ENCODE measurements at regions not wholly inside any gene's neighbourhood (a gene's known extent, or its start where the extent isn't known, plus 50 kb on each side); places are given as distances from the start of the nearest gene placed in this dataset.

DNA sequence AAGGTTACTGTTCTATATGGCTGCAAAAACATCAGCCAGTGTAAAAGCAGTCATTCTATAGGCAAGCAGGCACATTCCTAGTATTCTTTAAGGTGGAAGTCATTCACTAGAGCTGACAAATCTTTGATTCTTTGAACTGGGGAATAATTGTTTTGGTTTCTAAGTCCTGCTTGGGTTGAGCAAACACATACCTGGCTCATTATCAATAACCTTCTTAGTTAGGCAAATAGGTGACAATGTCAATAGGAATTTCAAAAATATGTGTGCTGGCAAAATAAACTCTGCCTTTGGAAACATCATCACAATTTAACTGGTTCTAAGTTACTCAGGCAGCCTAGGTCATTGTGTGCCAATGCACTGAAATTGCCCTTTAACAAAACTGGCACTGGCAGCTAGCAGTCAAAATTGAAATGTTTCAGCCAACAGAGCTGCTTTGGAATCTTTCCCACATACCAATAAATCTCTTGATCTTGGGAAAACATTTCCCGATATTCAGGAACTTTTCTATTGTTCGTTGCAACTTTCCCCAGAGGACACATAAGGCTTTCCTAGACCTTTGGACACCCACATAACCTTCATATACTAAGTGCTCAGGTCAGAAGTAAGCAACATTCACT, 402.0 kb upstream of the MMADHC start:
- Mint-ChIP-seq H3K9me3 (ENCODE audit: low read depth) (no peaks in the 10 kb centered on the region), H3K36me3 (ENCODE audit: insufficient read depth) (no peaks in the 10 kb centered on the region), H3K27ac (peak overlapping the region; percentile 21), H3K4me3 (ENCODE audit: low read depth) (no peak overlapping the region), H3K4me1 (ENCODE audit: low read depth) (peaks cover 40% of the 10 kb centered on the region), H3K27me3 (no peaks in the 10 kb centered on the region)
- TF ChIP-seq, protein P1, sequence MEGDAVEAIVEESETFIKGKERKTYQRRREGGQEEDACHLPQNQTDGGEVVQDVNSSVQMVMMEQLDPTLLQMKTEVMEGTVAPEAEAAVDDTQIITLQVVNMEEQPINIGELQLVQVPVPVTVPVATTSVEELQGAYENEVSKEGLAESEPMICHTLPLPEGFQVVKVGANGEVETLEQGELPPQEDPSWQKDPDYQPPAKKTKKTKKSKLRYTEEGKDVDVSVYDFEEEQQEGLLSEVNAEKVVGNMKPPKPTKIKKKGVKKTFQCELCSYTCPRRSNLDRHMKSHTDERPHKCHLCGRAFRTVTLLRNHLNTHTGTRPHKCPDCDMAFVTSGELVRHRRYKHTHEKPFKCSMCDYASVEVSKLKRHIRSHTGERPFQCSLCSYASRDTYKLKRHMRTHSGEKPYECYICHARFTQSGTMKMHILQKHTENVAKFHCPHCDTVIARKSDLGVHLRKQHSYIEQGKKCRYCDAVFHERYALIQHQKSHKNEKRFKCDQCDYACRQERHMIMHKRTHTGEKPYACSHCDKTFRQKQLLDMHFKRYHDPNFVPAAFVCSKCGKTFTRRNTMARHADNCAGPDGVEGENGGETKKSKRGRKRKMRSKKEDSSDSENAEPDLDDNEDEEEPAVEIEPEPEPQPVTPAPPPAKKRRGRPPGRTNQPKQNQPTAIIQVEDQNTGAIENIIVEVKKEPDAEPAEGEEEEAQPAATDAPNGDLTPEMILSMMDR (IDR thresholded peaks at IDR 0.05; ENCODE audit: unreplicated experiment): no peak
- no peak for DNase-seq (ENCODE audit: low spot score, unreplicated experiment)

DNA sequence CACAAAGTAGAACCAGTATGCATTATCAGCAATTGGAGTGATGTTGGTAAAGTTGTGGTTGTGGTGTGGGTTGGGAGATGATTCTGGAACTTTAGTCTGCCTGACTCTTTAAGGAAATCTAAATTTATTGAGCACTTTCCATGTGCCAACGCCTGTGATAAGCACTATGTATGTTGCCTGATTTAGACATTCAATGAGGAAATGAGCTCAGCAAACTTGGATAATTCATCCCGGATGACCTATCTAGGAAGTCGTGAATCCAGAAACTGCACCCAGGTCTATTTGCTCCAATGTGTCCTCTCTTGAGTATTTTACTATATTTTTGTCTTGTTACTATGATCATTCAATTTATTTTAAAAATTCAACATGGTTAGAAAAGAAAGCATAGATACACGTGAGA, 400.8 kb upstream of the MMADHC start:
- Mint-ChIP-seq H3K27me3 (no peaks in the 10 kb centered on the region), H3K36me3 (ENCODE audit: insufficient read depth) (no peaks in the 10 kb centered on the region), H3K4me1 (ENCODE audit: low read depth) (peaks cover 40% of the 10 kb centered on the region), H3K4me3 (ENCODE audit: low read depth) (no peak overlapping the region), H3K9me3 (ENCODE audit: low read depth) (no peaks in the 10 kb centered on the region), H3K27ac (peak overlapping the region; percentile 4)
- TF ChIP-seq, protein P1 (IDR thresholded peaks at IDR 0.05; ENCODE audit: unreplicated experiment): no peak
- DNase-seq (ENCODE audit: low spot score, unreplicated experiment): no peak

DNA sequence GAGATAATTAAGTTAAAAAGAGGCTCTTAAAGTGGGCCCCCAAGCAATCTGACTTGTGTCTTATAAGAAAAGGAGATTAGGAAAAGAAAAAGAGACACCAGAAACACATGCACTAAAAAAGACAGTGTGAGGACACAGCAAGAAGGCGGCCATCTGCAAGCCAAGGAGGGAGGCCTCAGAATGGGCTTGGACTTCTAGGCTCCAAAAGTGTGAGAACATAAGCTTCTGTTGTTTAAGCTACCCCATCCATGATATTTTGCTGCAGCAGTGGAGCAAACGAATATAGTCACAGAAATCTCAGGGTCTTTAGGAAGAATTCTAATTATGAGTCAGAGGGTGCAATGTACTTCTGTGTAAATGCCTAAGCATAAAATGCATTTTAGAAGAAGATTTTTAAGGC, 399.3 kb upstream of the MMADHC start:
- H3K27me3 Mint-ChIP-seq: no peaks in the 10 kb centered on the region
- no peak overlapping the region for H3K27ac Mint-ChIP-seq
- peaks cover 2% of the 10 kb centered on the region for H3K36me3 Mint-ChIP-seq (ENCODE audit: insufficient read depth)
- H3K4me1 Mint-ChIP-seq (ENCODE audit: low read depth): peaks cover 40% of the 10 kb centered on the region
- no peak for DNase-seq (ENCODE audit: low spot score, unreplicated experiment)
- H3K9me3 Mint-ChIP-seq (ENCODE audit: low read depth): peaks cover 8% of the 10 kb centered on the region
- TF ChIP-seq, protein P1 (IDR thresholded peaks at IDR 0.05; ENCODE audit: unreplicated experiment): no peak
- H3K4me3 Mint-ChIP-seq (ENCODE audit: low read depth): no peak overlapping the region

DNA sequence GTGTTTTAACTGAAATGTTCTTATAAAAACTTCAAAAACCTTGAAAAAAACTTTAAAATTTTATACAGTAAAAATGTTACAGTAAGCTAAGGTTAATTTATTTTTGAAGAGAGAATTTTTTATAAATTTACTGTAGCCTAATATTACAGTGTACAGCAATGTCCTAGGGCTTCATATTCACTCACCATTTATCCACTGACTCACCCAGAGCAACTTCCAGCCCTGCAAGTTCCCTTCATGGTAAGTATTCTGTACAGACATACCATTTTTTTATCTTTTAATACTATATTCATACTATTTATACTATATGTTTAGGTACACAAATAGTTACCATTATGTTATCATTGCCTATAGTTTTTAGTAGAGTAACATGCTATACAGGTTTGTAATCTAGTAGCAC, 396.7 kb upstream of the MMADHC start:
- peaks cover 26% of the 10 kb centered on the region for H3K4me1 Mint-ChIP-seq (ENCODE audit: low read depth)
- peaks cover 26% of the 10 kb centered on the region for H3K9me3 Mint-ChIP-seq (ENCODE audit: low read depth)
- TF ChIP-seq, protein P1 (IDR thresholded peaks at IDR 0.05; ENCODE audit: unreplicated experiment): no peak
- no peaks in the 10 kb centered on the region for H3K27me3 Mint-ChIP-seq
- H3K27ac Mint-ChIP-seq: no peak overlapping the region
- no peak overlapping the region for H3K4me3 Mint-ChIP-seq (ENCODE audit: low read depth)
- DNase-seq (ENCODE audit: low spot score, unreplicated experiment): no peak
- H3K36me3 Mint-ChIP-seq (ENCODE audit: insufficient read depth): peaks cover 8% of the 10 kb centered on the region

DNA sequence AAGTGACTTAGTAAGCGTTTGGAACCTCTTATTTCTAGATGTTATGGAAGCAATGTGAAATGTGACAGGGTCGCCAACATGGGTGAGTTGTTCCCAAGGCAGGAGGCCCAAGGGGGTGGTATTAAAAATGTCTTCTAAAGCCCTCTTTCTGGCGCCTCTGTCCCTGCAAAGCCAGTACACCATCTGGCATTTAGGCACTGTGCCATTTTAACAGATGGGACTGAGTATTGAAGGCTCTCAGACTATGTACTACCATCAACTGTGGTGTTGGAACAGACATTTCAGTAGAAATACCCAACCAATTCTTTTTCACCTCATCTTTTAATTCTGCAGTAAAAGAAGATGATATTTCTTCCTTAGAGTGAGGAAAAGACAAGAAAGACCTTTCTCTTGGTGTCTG, 384.5 kb upstream of the MMADHC start:
- Mint-ChIP-seq H3K4me1 (ENCODE audit: low read depth) (no peaks in the 10 kb centered on the region), H3K36me3 (ENCODE audit: insufficient read depth) (peaks cover 1% of the 10 kb centered on the region), H3K9me3 (ENCODE audit: low read depth) (peaks cover 16% of the 10 kb centered on the region), H3K27ac (no peak overlapping the region), H3K4me3 (ENCODE audit: low read depth) (no peak overlapping the region), H3K27me3 (no peaks in the 10 kb centered on the region)
- TF ChIP-seq, protein P1 (IDR thresholded peaks at IDR 0.05; ENCODE audit: unreplicated experiment): no peak
- no peak for DNase-seq (ENCODE audit: low spot score, unreplicated experiment)
